Activated CD8-positive, alpha-beta memory T cell treated with anti-CD3 and anti-CD28 coated beads for 24 hours (primary cell): ENCODE measurements at regions not wholly inside any gene's neighbourhood (a gene's known extent, or its start where the extent isn't known, plus 50 kb on each side); places are given as distances from the start of the nearest gene placed in this dataset.
"Not testable (repeated sequence)": the region's sequence is repeated elsewhere in the genome, so short reads cannot be mapped to it uniquely, and the experiment has no call there.

Experiments used
- DNase-seq: peaks from one replicate; pipeline ENCODE4 v3.0.0-alpha.2; 2020

DNA sequence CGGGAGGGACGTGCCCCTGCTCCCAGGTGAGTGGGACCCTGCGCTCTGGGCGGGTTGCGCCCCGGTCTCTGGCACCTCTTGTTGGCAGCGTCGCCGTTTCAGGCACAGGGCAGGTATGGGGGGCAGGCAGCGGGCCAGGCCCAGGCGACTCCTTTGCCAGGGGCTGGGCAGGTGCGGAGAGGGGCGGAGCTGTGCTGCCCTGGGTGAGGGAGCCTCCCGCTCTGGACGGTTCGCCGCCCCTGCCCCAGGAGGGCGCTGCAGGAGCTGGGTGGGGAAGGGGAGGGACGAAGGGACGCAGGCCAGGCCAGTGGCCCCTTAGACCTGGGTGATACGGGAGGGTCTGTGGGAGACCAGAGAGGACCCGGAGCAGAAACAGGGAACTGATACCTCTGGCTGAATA lies 663.9 kb upstream of the DEFB115 start:
- DNase-seq = no peak

DNA sequence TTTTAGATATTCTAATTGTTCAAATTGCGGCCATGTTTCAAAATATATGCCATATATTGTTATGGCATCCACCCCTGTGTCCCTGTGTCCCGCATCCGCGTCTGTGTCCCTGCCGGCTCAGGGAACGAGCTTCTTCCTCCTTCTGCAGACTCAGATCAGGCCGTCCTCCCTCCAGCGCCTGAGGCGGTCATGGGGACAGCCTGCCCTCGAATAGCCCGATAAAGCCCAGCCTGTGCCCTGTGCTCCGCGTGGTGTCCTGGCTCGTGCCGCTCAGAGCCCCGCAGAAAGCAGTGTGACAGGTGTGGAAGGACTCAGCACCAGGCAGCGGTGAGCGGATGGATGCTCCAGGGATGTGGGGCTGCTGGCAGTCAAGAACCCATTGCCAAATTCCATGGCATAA lies 663.4 kb upstream of the DEFB115 start:
- DNase-seq = no peak

DNA sequence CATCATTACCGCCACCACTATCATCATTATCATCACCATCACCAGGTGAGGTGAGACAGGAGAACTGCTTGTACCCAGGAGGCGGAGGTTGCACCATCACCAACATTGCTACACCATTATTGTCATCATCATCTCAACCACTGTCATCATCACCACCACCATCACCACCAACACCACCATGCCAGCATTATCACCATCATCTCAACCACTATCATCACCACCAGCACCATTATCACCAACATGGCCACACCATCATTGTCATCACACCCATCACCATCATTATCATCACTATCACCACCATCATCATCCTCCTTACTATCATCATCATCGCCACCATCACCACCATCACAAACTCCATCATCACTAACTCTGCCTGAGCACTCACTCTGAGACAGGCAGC lies 661.8 kb upstream of the DEFB115 start:
- no peak for DNase-seq

DNA sequence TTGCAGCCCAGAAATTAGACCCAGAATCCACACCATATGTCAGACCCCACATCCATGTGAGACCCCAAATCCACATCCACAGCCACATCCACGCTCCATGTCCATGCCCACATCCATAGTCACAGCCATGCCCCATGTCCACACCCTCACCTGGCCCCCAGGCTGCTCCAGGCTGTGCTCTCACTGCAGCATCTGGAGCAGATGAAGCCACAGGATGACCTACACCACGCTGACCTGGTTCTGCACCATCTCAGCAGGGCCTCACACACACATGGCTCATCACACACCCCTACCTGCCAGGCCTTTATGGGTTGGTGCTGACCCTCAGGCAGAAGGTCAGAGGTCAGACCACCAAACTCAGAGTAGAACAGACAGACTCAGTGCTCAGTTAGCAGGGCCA lies 660.0 kb upstream of the DEFB115 start:
- not testable (repeated sequence) for DNase-seq

DNA sequence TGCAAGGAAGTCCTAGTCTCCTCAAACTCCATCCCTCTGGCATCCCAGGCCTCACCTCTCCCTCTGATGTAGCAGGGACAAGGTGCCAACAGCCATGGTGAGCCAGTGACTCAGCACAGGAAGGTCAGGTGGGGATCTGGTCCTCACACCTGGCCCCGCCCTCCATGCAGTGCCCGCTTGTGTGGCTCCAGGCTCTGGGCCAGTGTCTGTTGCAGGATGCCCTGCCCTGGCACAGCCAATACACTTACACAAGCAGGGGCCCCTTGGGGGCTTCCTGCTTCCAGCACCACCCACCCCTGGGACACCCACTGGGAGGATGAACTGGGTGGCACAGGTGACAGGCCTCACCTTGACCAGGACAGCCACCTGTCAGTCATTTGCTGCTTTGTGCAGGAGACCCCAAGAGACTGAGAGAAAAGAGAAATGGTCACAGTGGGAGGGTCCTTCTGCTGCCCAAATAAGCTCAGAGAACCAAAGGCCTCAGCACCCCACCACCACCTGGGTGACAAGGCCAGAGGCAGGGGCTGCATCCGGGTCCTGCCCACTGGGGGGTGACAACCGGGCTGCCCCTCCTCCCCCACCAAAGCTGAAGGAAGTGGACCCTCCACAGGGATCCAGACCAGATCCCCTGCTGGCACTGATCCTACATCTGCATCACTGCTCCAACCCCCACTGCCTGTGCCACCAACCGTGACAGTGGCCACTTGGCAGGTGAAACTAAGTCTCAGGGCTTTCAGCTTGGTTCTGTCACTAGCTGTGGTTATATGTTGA lies 658.8 kb upstream of the DEFB115 start:
- no peak for DNase-seq

DNA sequence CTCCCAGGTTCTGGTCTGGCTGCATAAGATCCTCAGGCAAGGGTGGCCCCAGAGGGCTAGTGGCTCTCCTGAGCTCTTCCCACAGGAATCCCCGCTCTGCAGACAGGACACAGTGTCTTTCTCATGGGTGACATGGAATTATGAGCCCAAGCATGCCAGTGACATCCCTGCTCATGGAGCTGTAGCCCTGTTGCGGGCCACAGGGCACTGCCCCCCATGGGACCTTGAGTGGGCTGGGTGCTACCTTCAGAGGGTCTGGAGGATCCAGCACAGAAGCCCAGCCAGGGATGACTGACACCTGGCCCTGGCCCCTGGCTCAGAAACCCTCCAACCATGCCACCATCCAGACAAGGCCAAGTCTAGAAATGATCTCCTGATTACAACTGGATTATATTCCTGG lies 657.5 kb upstream of the DEFB115 start:
- no peak for DNase-seq

DNA sequence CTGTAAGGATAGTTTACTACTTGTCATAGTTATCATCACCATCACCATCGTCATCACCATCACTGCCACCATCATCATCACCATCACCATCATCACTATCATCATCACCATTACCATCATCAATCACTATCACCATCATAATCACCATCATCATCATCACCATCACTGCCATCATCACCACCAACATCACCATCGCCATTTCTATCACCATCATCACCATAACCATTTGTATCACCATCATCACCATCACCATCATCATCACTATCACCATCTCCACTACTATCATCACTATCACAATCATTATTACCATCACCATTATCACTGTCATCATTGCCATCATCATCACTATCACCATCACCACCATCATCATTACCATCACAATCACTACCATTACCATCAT lies 655.5 kb upstream of the DEFB115 start:
- no peak for DNase-seq

DNA sequence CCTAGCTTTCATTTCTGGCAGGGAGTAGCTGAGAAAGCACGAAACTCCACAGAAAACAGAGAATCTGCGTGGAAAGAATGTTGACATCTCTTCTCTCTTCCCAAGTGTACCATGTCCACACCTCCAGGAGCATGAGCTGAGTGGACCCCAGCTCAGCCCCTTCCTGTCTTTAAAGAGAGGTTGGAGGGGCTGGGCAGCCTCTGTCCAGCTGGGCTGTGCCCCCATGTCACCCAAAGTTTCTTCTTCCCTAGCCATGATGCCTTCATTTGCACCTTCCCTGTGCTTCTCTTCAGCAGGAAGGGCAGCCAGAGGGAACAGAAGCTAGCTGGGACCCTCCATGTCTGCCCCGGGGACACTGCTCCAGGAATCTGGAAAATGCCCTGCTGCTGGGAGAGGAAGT lies 655.0 kb upstream of the DEFB115 start:
- no peak for DNase-seq

DNA sequence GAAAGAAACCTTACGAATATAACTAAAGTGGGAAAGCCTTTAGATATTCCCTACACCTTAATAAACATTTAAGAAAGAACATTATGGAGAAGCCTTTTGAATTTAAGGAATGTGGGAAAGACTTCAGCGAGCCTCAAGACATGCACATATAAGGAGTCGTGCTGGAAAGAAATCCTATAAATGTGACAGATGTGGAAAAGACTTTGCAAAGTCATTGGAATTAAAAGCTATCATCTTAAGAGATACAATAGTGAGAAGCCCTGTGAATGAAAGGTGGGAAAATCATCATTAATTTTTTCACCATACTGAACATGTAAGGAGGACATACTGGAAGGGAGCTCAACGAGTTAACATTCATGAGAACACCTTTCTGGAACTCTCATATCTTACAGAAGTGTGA lies 650.5 kb upstream of the DEFB115 start:
- no peak for DNase-seq

DNA sequence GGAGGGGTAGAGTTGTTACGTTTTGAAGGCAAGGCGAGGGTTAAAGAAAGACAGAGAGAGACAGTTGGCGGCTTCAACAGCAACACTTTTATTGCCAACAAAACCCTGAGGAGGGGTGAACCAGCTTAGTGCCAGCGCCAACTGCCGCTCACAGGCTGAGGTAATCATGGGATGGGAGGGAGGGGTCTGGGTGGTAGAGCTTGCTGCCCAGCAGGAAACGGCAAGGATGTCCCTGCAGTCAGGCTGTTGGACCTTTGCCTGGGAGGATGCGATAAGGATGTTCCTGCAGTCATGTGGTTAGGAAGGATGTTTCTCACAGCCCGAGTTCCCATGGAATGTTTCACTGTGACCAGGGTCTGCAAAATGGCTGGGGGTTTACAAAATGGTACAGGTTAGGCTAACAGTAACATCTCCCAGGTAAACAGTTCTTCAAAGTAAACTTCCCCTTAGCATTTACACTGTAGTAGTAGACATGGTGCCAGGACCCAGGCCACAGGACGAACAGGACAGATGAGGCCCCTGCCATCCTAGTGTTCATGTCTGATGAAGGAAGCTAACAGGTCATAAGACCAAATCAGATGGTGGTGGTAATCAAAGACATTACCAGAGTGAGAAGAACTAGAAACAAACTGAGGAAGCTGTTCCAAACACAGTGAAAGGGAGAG lies 647.3 kb upstream of the DEFB115 start:
- DNase-seq = no peak

DNA sequence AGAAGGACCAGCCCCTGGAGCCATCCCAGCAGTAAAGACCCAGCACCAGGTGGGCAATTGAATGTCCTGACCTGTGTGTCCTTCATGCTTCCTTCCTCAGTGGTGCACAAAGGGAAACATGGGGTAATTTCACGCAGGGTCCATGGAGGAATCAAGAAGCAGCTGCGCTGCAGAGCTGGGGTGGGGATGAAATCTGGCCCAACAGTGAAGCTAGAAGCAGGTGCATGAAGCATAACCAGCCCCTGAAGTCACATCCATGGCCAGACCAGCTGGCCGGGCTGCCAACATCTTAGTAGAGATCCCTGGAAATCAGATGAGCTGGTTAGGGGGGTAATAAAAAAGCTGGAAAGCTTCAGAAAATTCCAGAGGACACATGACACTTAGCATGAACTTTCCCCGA lies 646.7 kb upstream of the DEFB115 start:
- no peak for DNase-seq

DNA sequence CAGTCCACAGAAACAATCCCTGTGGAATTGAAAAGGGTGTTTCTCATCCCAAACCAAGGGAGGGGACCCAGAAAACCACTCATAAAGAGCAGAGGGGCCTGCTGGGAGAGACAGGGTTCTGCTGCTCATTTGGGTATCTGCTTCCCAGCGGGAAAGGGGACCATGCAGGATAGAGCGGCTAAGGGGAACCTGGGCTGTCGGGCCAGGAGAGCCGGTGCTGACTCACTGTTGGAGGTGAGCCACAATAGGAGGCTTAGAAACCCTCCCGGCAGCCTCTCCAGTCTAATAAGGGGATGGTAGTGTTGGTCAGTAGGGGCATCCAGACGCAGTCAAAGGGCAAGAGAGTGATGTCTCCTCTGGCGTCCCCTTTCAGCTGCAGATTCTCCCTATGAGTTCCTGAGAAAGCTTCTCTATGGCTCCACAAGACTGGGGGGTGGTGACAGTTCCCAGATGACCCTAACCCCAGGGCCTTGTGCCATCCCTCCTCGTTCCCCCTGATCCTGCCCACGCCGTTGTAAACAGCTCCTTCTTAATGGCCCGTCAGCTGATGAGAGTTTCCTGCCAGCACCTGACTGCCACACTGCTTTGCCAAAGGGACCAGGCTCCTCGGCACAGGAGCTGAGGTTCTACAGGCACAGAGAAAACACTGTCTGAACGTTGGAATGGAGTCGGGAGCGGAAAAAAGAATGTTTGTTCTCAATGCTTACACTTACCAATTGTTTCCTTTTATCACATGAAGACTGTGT lies 646.1 kb upstream of the DEFB115 start:
- DNase-seq = no peak

DNA sequence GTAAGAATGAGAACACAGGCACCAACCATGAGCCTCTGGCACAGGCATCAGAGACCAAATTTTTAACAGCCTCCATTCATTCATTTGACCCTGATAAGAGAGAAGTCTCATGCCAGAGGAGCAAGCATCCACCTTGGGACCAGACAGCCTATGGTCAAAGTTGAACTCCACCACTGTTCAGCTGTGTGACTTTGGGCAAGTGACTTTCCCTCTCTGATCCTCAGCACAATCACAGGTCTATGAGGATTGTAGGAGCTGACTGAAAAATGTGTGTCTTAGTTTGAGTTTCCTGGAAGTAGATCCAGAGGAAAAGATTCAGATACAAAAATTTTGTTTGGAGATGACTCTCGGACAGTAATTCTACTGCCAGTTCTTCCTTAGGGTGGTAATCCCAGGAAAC lies 645.1 kb upstream of the DEFB115 start:
- DNase-seq = no peak

DNA sequence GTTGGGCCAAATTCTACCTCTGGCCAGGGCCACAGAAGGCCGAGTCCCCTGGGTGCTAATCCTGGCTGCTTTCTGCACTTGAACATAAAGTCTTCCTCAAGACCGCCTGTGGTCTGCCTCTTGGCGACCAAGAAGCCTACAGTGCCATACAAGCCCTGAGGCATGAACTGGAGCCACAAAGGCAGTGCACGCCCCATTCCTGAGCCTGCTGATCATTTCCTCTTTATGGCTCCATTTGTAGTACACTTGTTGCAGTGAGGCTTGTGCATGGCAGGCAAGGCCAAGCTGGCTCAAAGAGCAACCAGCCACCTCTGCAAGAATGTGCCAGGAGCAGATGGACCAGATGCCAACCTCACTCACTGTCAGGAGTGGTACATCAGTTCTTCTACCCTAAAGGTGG lies 636.1 kb upstream of the DEFB115 start:
- DNase-seq = not testable (repeated sequence)

DNA sequence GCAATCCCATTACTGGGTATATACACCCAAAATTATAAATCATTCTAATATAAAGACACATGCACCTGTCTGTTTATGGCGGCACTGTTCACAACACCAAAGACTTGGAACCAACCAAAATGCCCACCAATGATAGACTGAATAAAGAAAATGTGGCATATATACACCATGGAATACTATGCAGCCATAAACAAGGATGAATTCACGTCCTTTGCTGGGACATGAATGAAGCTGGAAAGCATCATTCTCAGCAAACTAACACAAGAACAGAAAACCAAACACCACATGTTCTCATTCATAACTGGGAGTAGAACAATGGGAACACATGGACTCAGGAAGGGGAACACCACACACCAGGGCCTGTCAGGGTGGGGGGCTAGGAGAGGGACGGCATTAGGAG lies 633.2 kb upstream of the DEFB115 start:
- not testable (repeated sequence) for DNase-seq

DNA sequence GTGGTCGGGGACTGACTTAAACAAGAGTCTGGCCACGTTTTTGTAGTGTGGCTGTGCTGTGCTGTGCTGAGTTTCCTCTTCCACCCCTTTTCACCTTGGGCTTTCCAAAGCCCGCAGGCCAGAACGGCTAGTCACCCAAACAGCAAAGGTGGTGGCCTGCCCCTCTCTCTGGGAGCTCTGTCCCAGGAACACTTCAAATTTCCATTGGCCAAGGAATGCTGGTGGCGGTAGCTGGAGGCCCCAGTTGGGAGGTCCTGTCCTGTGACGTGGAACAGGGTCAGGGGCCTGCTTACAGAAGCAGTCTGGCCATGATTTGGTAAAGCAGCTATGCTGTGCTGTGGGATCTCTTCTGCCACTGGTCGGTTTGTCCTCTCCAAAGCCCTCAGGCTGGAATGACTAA lies 628.1 kb upstream of the DEFB115 start:
- not testable (repeated sequence) for DNase-seq

DNA sequence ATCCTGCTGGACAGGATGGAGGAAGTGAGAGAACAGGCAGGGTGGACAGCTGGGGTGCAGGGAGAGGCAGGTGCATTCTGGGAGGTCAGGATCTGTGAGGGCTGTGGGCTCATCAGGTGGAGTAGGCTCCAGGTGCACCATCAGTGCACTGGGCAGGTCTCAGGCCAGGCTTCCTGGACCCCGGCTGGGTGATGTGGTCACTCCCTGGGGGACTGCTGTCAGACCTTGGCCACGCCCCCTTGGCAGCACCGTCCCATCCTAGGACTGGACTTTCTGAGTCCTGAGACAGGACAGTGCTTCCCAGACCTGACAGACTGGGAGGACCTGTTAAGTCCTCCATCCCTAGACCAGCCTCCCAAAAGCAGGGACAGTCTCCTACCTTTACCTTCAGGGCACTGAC lies 626.7 kb upstream of the DEFB115 start:
- no peak for DNase-seq

DNA sequence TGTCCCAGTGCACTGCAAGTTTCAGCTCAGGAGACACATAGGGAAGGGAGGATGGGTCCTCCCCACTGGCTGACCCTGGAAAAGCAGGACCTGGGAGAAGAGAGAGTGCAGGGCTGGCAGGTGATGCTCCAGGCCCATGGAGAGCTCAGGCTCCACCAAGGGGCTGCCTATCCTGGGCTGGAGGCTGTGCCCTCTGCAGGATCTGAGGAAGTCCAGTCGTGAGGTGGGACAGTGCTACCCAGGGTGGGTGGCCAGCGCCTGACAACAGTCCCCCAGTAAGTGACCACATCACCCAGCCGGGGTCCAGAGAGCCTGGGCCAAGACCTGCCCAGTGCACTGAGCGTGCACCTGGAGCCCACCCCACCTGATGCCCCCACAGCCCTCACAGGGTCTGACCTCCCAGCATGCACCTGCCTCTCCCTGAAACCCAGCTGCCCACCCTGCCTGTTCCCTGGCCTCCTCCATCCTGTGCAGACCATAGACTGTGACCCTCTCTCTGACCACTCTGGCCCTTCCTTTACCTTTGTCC lies 626.1 kb upstream of the DEFB115 start:
- not testable (repeated sequence) for DNase-seq

DNA sequence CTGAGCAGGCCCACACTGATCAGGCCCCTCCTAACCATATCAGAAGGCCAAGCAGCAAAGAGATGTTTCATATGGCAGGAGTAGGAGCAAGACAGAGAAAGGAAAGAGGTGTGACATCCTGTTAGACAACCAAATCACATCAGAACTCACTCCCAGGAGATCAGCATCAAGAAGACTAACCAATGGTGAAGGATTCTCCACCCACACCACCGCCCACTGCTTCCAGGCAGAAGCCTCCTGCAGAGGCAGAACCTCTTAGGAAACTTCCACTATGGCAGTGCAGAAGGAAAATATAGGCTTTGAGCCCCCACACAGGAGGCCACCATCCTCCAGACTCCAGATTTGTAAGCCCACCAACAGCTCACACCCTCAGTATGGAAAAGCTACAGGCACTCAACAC lies 624.7 kb upstream of the DEFB115 start:
- not testable (repeated sequence) for DNase-seq

DNA sequence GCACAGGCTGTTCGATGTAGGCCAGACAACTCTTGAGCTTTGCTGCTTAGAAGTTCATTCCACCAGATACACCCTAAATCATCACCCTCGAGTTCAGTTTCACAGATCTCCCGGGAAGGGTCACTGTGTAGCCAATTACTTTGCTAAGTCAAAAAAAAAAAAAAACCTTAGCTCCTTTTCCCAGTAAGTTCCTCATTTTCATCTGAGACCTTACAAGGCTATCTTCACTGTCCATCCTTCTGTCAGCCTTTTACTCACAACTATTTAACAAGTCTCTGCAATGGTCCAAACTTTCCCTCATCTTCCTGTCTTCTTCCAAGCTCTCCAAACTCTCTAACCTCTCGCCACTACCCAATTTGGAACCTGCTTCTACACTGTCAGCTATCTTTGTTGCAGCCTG lies 615.9 kb upstream of the DEFB115 start:
- DNase-seq = not testable (repeated sequence)

DNA sequence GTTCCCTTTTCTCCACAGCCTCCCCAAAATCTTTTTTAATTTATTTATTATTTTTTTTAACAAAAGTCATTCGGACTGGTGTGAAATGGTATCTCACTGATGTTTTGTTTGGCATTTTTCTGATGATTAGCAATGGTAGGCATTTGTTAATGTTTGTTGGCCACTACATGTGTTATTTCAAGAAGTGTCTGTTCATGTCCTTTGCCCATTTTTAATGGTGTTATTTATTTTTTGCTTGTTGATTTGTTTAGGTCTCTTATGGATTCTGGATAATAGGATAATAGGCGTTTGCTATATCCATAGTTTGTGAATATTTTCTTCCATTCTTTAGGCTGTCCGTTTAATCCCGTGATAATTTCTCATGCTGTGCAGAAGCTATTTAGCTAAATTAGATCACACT lies 596.5 kb upstream of the DEFB115 start:
- not testable (repeated sequence) for DNase-seq

DNA sequence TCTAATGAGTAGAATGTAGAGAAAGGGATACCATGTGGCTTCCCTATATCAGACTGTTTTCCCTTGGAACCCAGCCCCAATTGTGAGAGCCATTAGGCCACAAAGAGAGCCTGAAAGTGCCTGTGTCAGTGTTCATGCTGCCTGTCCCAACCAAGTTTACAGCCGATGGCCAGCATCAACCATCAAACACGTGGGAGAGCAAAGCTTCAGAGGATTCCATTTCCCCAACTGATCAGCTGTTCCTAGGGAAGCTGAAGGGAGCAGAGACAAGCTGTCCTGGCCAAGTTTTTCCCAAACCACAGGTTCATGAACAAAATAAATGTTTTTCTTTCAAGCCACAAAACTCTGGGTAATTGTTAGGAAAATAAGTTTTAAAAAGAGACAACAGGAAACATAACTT lies 589.0 kb upstream of the DEFB115 start:
- DNase-seq = not testable (repeated sequence)

DNA sequence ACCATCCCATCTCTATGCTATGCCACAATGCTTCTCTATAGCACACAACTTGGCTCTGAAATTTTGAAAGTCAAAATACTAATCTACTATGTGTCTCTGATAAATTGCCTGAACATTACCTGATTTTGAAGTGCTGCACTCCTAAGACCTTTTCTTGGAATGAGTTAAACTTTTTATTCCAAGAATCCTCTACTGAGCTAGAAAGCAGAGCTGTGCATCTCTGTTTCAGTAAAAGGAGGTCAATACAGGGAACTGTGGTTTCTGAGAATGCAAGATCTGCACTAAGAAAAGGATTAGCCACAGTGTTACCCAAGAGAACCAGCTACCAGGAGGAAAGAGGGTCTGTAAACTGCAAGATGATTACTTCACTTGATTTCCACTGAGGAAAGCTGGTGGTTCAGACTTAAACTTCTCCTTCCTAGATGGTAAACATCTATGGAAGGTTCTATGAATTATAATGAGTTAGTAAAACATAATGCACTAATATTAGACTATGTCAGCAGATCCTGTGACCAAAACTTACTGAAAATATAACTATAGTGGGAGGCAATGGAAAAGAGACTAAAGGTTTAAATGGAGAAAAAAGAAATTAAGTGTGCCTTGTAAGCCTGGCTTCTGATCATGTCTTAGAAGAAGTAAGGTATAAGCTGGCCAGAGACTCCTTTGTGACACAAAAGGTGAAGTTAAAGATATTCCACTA lies 588.0 kb upstream of the DEFB115 start:
- DNase-seq = not testable (repeated sequence)
